Lower lobe of right lung (tissue), 2 donors: ENCODE measurements at regions not wholly inside any gene's neighbourhood (a gene's known extent, or its start where the extent isn't known, plus 50 kb on each side); places are given as distances from the start of the nearest gene placed in this dataset.

Experiments
- ATAC-seq, 2 donors: fragments of 200-7000 bp; cut with Tn5 transposase; one replicate each; pipeline ENCODE4 v1.9.1; 2020 to 2022; ENCODE audit warnings: mild to moderate bottlenecking in 2 of 2, moderate library complexity in 2 of 2
- DNase-seq: peaks from one replicate; pipeline ENCODE4 v3.0.0-alpha.2; 2020
- H3K27ac ChIP-seq: fragments of 200-600 bp; one replicate; pipeline ENCODE4 v1.8.0; 2022
- H3K27me3 ChIP-seq: fragments of 200-600 bp; one replicate; pipeline ENCODE4 v1.8.0; 2022; ENCODE audit warnings: low read depth
- H3K36me3 ChIP-seq: fragments of 200-600 bp; one replicate; pipeline ENCODE4 v1.8.0; 2022; ENCODE audit warnings: mild to moderate bottlenecking
- H3K4me1 ChIP-seq: fragments of 200-600 bp; one replicate; pipeline ENCODE4 v1.8.0; 2022
- H3K4me3 ChIP-seq: fragments of 200-600 bp; one replicate; pipeline ENCODE4 v1.8.0; 2022; ENCODE audit warnings: mild to moderate bottlenecking
- H3K9me3 ChIP-seq: fragments of 200-600 bp; one replicate; pipeline ENCODE4 v1.8.0; 2022
- intact Hi-C: fragments of 100-400 bp; cut with DNase I; formaldehyde crosslinking; loops from one replicate; pipeline ENCODE4 v1.11.0; 2022
- TF ChIP-seq, protein P1 (sequence below): fragments of 200-600 bp; IDR thresholded peaks from one replicate; pipeline ENCODE4 v1.8.0; 2022; ENCODE audit warnings: antibody characterized with exemption, mild to moderate bottlenecking
- donor health status: DM: no; HTN: yes; CAD: no; lungs with severe emphysema.

GRCh38 chr6:12516070-12516469, 200.5 kb upstream of the PHACTR1 start:
- intact Hi-C loops, result no loop called here
- H3K27ac ChIP-seq, result no peak overlapping the region
- TF ChIP-seq, protein P1, sequence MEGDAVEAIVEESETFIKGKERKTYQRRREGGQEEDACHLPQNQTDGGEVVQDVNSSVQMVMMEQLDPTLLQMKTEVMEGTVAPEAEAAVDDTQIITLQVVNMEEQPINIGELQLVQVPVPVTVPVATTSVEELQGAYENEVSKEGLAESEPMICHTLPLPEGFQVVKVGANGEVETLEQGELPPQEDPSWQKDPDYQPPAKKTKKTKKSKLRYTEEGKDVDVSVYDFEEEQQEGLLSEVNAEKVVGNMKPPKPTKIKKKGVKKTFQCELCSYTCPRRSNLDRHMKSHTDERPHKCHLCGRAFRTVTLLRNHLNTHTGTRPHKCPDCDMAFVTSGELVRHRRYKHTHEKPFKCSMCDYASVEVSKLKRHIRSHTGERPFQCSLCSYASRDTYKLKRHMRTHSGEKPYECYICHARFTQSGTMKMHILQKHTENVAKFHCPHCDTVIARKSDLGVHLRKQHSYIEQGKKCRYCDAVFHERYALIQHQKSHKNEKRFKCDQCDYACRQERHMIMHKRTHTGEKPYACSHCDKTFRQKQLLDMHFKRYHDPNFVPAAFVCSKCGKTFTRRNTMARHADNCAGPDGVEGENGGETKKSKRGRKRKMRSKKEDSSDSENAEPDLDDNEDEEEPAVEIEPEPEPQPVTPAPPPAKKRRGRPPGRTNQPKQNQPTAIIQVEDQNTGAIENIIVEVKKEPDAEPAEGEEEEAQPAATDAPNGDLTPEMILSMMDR, result no peak
- DNase-seq (no peak), ATAC-seq (peak; percentile 62 to 75)
- H3K27me3 ChIP-seq, result no peaks in the 10 kb centered on the region
- no peaks in the 10 kb centered on the region for H3K9me3 ChIP-seq
- H3K4me1 ChIP-seq, result peaks cover 5% of the 10 kb centered on the region
- no peak overlapping the region for H3K4me3 ChIP-seq
- no peaks in the 10 kb centered on the region for H3K36me3 ChIP-seq

- no peaks in the 10 kb centered on the region for H3K4me1 ChIP-seq
- no peak for ATAC-seq
- H3K36me3 ChIP-seq, result no peaks in the 10 kb centered on the region
- no peaks in the 10 kb centered on the region for H3K9me3 ChIP-seq
- DNase-seq, result no peak
- TF ChIP-seq, protein P1, result no peak
- no peaks in the 10 kb centered on the region for H3K27me3 ChIP-seq
- intact Hi-C loops, result no loop called here
- H3K4me3 ChIP-seq, result no peak overlapping the region
- H3K27ac ChIP-seq, result no peak overlapping the region
Measured at GRCh38 chr6:12522347-12522746, 194.2 kb upstream of the PHACTR1 start.

GRCh38 chr6:12523726-12524125, 192.8 kb upstream of the PHACTR1 start:
- no peak overlapping the region for H3K4me3 ChIP-seq
- intact Hi-C loops, result no loop called here
- TF ChIP-seq, protein P1, result no peak

DNA sequence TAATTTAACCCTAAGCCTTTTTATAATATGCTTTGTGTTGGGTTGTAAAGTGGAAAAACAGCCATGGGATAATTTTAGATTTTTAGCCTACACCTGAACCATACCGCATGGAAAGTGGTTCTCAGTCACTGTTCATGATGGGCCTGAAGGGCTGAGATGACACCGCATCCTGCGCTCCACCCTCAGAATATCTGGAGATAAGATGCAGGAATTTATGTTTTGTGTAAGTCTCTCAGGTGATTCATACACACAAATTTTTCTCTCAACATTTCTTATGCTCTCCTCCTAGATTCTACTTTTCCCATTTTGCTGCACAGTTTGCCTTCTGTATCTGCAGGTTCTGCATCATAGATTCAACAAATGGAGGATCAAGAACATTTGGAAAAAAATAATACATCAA, 191.3 kb upstream of the PHACTR1 start:
- no peaks in the 10 kb centered on the region for H3K9me3 ChIP-seq

More at GRCh38 chr6:12523726-12524125, 192.8 kb upstream of the PHACTR1 start:
- DNase-seq, result no peak
- Histone ChIP-seq H3K27me3 (no peaks in the 10 kb centered on the region), H3K4me1 (no peaks in the 10 kb centered on the region), H3K27ac (no peak overlapping the region), H3K36me3 (no peaks in the 10 kb centered on the region), H3K9me3 (no peaks in the 10 kb centered on the region)
- ATAC-seq, result no peak

DNA sequence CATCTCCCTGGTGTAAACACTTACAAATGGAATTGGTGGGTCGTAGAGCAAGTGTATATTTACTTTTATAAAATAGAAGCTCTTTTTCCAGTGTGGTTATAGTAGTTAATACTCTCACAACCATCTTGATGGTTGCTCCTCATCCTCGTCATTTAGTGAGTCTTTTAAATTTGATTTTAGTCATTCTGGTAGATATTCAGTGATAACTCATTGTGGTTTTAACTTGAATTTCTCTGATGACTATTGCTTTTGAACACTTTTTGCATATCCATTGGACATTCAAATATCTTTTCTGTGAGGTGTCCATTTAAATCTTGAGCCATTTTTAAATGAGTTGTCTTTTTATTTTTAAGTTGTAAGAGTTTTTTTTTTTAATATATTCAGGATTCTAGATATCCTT, 189.2 kb upstream of the PHACTR1 start:
- Histone ChIP-seq H3K27ac (no peak overlapping the region), H3K36me3 (no peaks in the 10 kb centered on the region), H3K4me3 (no peak overlapping the region), H3K27me3 (no peaks in the 10 kb centered on the region), H3K9me3 (no peaks in the 10 kb centered on the region), H3K4me1 (no peaks in the 10 kb centered on the region)
- DNase-seq (no peak), ATAC-seq (no peak)
- TF ChIP-seq, protein P1, result no peak
- intact Hi-C loops, result no loop called here

More for the DNA sequence above, 191.3 kb upstream of the PHACTR1 start:
- no peak for DNase-seq
- Histone ChIP-seq H3K27ac (no peak overlapping the region), H3K4me1 (no peaks in the 10 kb centered on the region), H3K4me3 (no peak overlapping the region), H3K27me3 (no peaks in the 10 kb centered on the region), H3K36me3 (no peaks in the 10 kb centered on the region)
- intact Hi-C loops, result no loop called here
- TF ChIP-seq, protein P1, result no peak
- no peak for ATAC-seq

DNA sequence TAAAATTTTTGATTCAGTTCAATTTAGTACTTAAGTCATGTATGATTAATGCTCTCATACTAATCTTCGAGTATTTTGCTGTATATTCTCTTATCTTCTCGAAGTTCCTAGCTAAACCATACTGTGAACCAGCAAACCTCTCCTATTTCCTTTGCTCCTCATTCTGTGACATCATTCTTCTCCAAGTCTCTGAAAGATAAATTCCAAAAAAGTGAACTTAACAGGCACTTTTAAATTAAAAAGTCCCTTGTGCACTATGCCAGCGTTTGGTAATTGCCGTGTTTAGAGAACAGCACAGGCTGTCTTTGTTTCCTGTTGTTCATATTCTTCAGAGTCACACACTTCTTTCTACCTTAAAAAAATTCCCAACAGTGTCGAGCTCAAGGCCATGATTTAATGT, 188.4 kb upstream of the PHACTR1 start:
- no peak for DNase-seq
- Histone ChIP-seq H3K4me1 (no peaks in the 10 kb centered on the region), H3K9me3 (no peaks in the 10 kb centered on the region), H3K4me3 (no peak overlapping the region), H3K27ac (no peak overlapping the region), H3K36me3 (no peaks in the 10 kb centered on the region), H3K27me3 (no peaks in the 10 kb centered on the region)
- intact Hi-C loops, result no loop called here
- TF ChIP-seq, protein P1, result no peak
- ATAC-seq, result no peak
